GM19468 (cell line): ENCODE measurements at regions not wholly inside any gene's neighbourhood (a gene's known extent, or its start where the extent isn't known, plus 50 kb on each side); places are given as distances from the start of the nearest gene placed in this dataset.

Source experiments
- ATAC-seq: cut with Tn5 transposase; IDR thresholded peaks from one replicate; pipeline ENCODE4 v1.9.1; 2021; ENCODE audit warnings: mild to moderate bottlenecking, moderate library complexity, moderate number of reproducible peaks; ENCODE audit not compliant: unreplicated experiment; ENCODE audit errors: extremely low read depth

DNA sequence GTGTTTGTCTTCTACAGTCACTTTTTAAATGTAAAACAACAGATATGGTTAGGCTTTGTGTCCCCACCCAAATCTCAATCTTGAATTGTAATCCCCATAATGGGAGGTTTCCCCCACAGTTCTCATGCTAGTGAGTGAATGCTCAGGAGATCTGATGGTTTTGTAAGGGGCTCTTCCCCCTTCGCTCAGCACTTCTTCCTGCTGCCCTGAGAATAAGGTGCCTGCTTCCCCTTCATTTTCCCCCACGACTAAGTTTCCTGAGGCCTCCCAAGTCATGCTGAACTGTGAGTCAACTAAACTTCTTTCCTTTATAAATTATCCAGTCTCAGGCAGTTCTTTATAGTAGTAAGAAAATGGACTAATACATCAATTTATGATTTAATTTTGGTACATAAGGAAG is 118.0 kb upstream of the SNTG2 start:
- no peak for ATAC-seq

DNA sequence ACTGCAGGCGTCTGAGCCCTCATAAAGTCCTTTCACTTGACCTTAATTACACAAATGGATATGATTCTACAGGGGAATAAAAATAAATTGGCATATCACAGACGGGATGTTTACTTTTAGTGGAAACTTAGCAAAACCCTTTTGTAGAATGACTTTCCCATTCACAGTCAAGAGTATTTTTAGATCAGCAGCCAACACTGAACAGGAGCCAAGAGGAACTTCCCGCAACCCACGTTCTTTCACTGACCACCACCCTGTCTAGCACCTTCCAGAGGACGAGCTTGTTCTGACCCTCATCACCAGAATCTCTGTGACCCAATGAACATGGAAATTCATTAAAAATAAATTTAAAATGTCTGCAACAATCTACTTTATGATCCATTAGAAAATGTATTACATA is 119.0 kb upstream of the SNTG2 start:
- ATAC-seq: no peak

GRCh38 chr2:831225-831536 is 119.5 kb upstream of the SNTG2 start:
- no peak for ATAC-seq

- no peak for ATAC-seq
These were observed 120.0 kb upstream of the SNTG2 start for GRCh38 chr2:830419-831224.

- ATAC-seq: no peak
These were observed 121.6 kb upstream of the SNTG2 start for GRCh38 chr2:829047-829446.

DNA sequence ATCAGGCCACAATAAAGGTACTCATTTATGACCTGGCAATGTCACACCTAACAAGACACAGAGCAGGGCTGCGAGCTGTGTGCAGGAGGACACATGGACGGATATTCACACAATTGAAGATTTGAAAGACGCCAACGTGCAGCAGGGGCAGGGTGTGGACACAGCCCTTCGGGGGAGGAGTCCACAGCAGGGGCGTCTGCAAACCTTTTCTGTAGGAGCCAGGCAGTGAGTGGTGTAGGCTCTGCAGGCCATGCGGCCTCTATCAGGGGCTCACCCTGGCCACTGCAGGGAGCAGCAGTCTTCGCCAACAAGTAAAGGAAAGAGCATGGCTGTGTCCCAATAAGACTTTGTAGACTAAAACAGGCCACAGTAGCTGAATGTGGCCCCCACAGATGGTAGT is 125.7 kb upstream of the SNTG2 start:
- ATAC-seq: no peak

DNA sequence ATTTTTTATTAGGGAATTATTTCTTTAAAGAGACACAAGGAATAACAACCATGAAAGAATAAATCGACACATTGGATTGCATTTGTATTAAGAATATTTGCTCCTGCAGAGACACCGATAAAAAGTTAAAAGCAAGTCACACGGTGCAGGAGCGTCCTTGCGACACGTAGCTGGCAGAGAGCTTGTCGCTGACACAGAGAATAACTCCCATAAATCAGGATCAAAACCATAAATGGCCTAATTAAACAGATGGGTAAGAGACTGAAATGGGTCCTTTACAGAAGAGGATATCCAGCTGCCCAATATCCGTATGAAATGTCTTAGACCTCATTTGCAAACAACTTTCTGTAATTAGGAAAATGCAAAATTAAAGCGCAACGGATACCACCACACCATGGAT is 126.1 kb upstream of the SNTG2 start:
- ATAC-seq: no peak

- ATAC-seq: no peak
These were observed 129.1 kb upstream of the SNTG2 start for GRCh38 chr2:821546-821945.

- ATAC-seq: no peak
These were observed 131.0 kb upstream of the SNTG2 start for GRCh38 chr2:819601-820000.

- ATAC-seq: no peak
These were observed 131.5 kb upstream of the SNTG2 start for GRCh38 chr2:819121-819520.

DNA sequence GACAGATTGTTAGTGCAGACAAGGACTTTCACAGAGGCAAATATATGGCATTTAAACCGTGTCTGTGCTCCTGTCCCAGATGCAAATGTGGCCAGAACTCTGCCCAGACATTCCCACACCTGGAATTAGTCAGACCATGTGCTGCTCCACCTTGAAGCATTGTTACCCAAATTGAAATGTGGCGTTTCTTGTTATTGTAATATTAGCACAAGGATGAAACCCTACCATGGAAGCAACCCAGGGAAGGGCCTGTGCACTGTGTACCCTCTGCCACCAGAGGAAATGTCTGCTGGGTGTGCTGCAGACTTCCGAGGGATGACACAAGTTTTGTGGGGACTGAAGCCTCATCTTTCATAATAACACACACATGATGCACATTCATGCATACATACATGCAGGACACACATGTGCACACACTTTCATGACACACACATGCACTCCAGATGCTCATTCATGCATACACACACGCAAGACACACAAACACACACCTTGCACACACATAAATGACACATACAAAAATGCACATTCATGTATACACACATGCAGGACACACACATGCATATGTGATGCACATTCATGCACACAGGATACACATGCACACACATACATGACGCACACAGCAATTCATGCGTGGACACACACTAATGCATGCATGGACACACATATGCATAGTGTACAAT is 133.2 kb upstream of the SNTG2 start:
- ATAC-seq: no peak

DNA sequence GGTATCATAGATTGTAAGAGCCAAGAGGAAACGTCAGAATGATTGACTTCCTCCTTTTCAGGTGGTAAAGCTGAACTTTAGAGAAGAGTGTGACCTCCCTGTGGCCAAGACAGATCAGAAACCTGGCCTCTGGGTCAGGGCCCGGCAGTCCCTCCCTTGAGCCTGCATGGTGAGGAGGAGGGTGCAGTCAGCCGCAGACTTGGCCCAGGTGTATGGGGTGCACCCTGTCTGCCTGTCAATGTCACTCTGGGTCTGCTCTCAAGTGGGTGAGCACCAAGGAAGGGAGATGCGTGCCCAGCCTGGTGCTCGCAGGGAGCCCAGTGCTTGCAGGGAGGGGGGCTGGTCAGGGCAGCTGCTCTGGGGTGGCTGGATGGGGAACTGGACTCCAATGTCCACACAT is 134.4 kb upstream of the SNTG2 start:
- no peak for ATAC-seq

DNA sequence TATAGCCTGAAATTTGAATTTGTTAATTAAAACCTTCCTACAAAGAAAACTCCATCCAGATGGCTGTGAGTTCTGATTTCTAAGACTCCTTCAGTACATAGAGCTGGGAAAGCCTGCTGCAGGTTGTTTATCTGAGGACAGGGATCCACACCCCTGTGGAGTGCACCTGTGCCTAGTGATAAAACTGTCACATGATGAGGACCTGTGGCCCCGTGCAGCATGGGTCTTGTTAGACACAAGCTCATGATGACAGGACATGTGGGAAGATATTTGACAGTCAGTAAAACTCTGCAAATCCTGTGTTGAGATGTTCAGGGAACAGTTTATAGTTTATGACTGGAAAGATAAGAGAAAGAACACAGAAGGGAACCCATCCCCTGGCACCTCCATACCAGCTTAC is 133.2 kb upstream of the TMEM18 start:
- ATAC-seq: no peak

DNA sequence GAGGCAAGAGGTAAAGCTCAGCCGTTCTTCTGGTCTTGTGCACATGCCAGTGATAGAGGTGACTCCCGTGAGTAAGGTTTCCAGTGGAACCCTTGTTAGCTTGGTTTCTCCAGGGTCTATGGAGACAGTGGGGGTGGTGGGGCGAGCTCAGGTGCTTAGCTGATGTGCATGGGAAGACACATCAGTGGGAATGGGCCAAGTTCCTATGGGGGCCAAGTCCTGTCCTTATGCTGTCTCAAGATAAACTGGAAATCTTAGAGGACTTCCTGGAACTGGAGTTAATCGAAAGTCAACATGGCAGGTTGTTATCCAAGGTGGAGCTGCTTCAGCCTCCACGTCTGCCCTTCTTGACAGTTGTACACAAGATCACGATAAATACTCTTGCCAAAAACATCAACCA is 130.1 kb upstream of the TMEM18 start:
- ATAC-seq: no peak

GRCh38 chr2:805664-806063 is 128.5 kb upstream of the TMEM18 start:
- ATAC-seq: no peak

GRCh38 chr2:797993-798392 is 120.8 kb upstream of the TMEM18 start:
- no peak for ATAC-seq

DNA sequence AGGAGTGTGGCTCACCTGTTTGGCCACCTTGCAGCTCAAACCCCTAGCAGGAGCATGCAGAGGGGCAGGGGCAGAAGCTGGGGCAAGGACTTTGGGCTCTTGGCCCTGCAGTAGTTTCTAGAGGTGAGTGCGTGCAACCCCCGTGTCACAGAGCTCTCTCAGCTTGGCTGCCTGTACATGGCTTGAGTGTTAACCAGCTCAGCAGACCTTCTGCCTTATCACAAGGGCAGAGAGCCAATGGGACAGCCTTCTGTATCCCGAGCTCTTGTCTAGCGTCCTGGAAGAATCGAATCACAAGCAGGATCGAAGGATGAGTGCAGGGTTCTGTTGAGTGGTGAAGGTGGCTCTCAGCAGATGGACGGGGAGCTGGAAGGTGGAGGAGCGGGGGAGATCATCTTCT is 120.3 kb upstream of the TMEM18 start:
- ATAC-seq: no peak

DNA sequence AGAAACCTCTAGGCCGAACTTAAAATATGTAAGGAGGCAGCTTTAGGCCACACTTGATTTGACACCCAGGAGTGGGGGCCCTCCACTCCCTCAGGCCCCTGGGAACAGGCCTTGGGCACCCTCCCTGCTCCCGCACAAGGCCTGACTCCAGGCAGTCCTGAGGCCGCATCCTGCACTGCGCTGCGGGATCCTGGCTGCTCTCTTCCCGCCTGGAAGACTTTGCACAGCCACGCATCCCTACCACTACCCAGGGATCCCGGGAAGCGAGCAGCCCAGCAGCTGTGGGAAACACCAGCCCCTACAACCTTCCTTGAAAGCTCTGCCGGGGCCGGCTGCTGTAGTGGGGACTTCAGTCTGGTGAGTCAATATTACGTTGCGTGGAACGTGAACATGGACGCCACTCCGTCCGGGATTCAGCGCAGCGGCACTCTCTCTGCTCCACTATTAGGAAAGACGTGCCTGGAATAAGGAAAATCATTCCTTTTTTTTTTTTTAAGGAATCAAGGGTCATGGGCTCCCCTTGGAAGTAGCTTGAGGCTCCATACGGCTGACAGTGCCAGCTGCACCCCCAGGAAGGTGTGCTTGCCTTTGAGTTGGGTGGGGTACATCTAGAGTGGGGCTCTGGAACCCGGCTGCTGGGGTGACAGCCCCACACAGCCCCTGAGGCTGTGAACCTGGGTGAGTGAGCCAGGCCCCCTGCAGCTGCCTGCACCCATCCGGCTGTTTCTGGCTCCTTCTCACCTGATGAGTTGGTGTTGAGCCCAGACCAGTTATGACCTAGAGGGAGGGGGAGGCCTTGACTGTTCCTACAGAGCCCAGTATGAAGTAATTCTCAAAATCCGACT is 119.2 kb upstream of the TMEM18 start:
- ATAC-seq: no peak

GRCh38 chr2:795531-796041 is 118.4 kb upstream of the TMEM18 start:
- ATAC-seq: no peak

DNA sequence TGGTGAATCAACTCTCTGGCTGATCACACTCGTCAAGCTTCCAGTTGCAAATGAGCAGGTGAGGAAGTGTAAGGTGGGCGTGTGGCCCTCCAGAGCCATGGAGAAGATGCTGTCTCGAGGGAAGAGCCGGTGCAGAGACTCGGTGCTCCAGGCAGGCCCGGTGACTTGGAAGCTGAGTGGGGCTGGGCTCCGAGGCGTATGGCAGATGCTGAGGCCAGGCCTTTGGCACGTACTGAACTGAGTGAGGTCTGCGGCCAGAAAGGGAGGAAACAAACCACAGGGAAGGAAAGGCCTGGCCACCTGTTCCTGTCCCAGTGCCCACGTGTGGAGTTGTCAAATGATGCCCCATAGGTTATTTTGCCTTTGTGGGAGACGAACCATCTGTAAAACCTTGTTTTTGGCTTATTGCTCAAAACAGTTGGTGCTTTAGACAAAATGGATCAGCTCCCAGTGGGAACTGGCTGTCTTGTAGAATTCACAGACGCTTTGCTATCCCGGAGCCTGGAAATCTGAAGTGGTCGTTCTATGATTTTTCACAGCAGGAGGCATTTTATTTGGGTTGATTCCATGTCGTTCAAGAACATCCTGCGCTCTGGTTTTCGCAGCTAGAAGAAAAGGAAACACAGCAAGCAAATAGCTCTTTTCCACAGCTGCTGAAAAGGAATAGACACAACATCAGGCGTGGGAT is 117.5 kb upstream of the TMEM18 start:
- no peak for ATAC-seq
